Astrocyte (in vitro differentiated cells and primary cell): ENCODE measurements at regions not wholly inside any gene's neighbourhood (a gene's known extent, or its start where the extent isn't known, plus 50 kb on each side); places are given as distances from the start of the nearest gene placed in this dataset.

Experiments used
- DNase-seq: peaks from one replicate; pipeline ENCODE4 v3.0.0-alpha.2; 2010; ENCODE audit warnings: low read depth
- FAIRE-seq: peaks from 2 replicates; lab custom pipeline; 2011; peaks lifted over from hg19 to GRCh38; lab: Jason Lieb, UNC
- H2AFZ ChIP-seq: 2 replicates; pipeline ENCODE4 v1.6.0; 2012; ENCODE audit warnings: low read depth, low read length, inconsistent platforms
- H3K27ac ChIP-seq: 2 replicates; pipeline ENCODE4 v1.5.1; 2011; ENCODE audit warnings: low read depth, low read length, inconsistent platforms
- H3K27me3 ChIP-seq: 2 replicates; pipeline ENCODE4 v1.6.0; 2011; ENCODE audit warnings: low read length, inconsistent platforms; ENCODE audit not compliant: insufficient read depth
- H3K36me3 ChIP-seq: 2 replicates; pipeline ENCODE4 v1.5.1; 2011; ENCODE audit warnings: low read length, inconsistent platforms; ENCODE audit not compliant: insufficient read depth
- H3K4me1 ChIP-seq: 2 replicates; pipeline ENCODE4 v1.5.1; 2011; ENCODE audit warnings: low read length, inconsistent platforms; ENCODE audit not compliant: insufficient read depth
- H3K4me2 ChIP-seq: 2 replicates; pipeline ENCODE4 v1.6.0; 2012; ENCODE audit warnings: low read length, inconsistent platforms
- H3K4me3 ChIP-seq: 2 replicates; pipeline ENCODE4 v1.5.1; 2011; ENCODE audit warnings: low read depth, mild to moderate bottlenecking, low read length, inconsistent platforms; ENCODE audit not compliant: insufficient read depth
- H3K79me2 ChIP-seq: 2 replicates; pipeline ENCODE4 v1.6.0; 2012; ENCODE audit warnings: mild to moderate bottlenecking, low read length, inconsistent platforms; ENCODE audit not compliant: insufficient read depth
- H3K9ac ChIP-seq: 2 replicates; pipeline ENCODE4 v1.6.0; 2012; ENCODE audit warnings: mild to moderate bottlenecking, low read length, inconsistent platforms
- H3K9me3 ChIP-seq: 2 replicates; pipeline ENCODE4 v1.5.1; 2012; ENCODE audit warnings: low read depth, mild to moderate bottlenecking, low read length, inconsistent platforms; ENCODE audit not compliant: insufficient read depth
- H4K20me1 ChIP-seq: 2 replicates; pipeline ENCODE4 v1.6.0; 2012; ENCODE audit warnings: low read length, inconsistent platforms; ENCODE audit not compliant: insufficient read depth
- H3K27ac Mint-ChIP-seq: one replicate; pipeline ENCODE4 v1.8.0; 2021; ENCODE audit warnings: mild to moderate bottlenecking, mixed read lengths; ENCODE audit not compliant: unreplicated experiment
- H3K27me3 Mint-ChIP-seq: one replicate; pipeline ENCODE4 v1.8.0; 2021; ENCODE audit warnings: low read depth, mixed read lengths; ENCODE audit not compliant: unreplicated experiment
- H3K36me3 Mint-ChIP-seq: one replicate; pipeline ENCODE4 v1.8.0; 2021; ENCODE audit warnings: low read depth, mixed read lengths; ENCODE audit not compliant: unreplicated experiment
- H3K4me1 Mint-ChIP-seq: one replicate; pipeline ENCODE4 v1.8.0; 2021; ENCODE audit warnings: low read depth, mixed read lengths; ENCODE audit not compliant: unreplicated experiment
- H3K4me3 Mint-ChIP-seq: one replicate; pipeline ENCODE4 v1.8.0; 2021; ENCODE audit warnings: mild to moderate bottlenecking, moderate library complexity, mixed read lengths; ENCODE audit not compliant: unreplicated experiment
- H3K9me3 Mint-ChIP-seq: one replicate; pipeline ENCODE4 v1.8.0; 2021; ENCODE audit warnings: mild to moderate bottlenecking, mixed read lengths; ENCODE audit not compliant: unreplicated experiment
- CTCF ChIP-seq: IDR thresholded peaks from 2 replicates; pipeline ENCODE4 v1.5.1; 2011; ENCODE audit warnings: low read depth, mild to moderate bottlenecking, inconsistent platforms, low read length, moderate library complexity; ENCODE audit not compliant: insufficient read depth
- EZH2 ChIP-seq: IDR thresholded peaks from 2 replicates; pipeline ENCODE4 v1.6.1; 2012; ENCODE audit warnings: mild to moderate bottlenecking, low read length, inconsistent platforms; ENCODE audit not compliant: insufficient read depth

DNA sequence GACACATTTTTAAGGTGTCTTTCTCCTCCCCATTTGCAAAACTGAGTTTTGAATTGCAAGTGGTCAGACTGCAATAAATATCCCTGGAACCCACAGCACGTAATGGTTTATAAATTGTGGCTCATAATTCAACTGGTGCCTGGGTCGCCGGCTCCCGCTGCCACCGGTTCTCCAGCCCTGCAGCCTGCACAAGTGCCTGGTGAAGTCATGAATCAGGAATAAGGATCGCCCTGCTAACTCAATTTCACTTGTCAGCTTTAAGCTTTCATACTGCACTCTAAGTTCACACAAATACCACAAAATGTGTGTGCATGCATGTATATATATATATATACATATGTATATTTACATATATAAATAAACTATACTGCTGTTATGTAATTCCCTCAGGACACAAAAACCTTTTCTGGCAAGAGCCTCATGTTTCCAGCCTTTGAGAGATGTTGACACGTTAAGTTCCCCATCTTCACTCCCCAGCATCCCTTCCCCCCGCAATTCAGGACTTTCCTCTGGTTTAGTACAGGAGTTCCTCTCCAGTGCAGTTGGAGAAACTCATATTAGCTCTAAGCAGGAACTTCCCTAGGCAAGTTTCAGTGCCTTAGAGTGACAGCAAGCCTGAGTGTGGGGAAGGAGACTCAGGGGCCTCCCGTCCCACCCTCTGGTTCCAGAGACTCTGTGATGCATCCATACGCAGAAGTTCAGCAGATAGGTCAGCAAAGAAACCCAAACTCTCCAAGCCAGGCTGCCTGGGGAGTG, 129.2 kb upstream of the UNC5B start:
- H3K79me2 ChIP-seq = no peaks in the 10 kb centered on the region
- no peak overlapping the region for H2AFZ ChIP-seq
- no peak for DNase-seq
- H3K9me3 Mint-ChIP-seq = peaks cover 7% of the 10 kb centered on the region
- no peak overlapping the region for H3K27ac ChIP-seq
- H3K4me1 Mint-ChIP-seq = no peaks in the 10 kb centered on the region
- no peaks in the 10 kb centered on the region for H3K9me3 ChIP-seq
- no peak overlapping the region for H3K27ac Mint-ChIP-seq
- H3K27me3 ChIP-seq = peaks cover 6% of the 10 kb centered on the region
- peaks cover 33% of the 10 kb centered on the region for H3K27me3 Mint-ChIP-seq
- H3K4me1 ChIP-seq = peaks cover 6% of the 10 kb centered on the region
- H3K4me2 ChIP-seq = no peak overlapping the region
- peaks cover 4% of the 10 kb centered on the region for H4K20me1 ChIP-seq
- H3K4me3 Mint-ChIP-seq = no peak overlapping the region
- H3K9ac ChIP-seq = no peak overlapping the region
- TF ChIP-seq CTCF = no peak
- TF ChIP-seq EZH2 = no peak
- no peaks in the 10 kb centered on the region for H3K36me3 Mint-ChIP-seq
- no peaks in the 10 kb centered on the region for H3K36me3 ChIP-seq
- no peak overlapping the region for H3K4me3 ChIP-seq
- FAIRE-seq = no peak

DNA sequence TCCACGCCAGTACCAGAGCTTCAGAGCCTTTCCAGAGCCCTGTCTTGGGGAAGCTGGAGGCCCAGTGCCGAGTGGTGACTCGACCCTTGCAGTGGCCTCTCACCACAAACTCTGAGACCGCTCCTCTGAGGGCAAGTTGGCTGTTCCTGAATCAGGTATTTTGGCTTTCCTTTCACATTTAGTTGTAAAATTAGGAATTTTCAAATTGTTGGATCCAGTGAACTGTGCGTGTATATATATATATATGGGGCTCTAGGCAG, 128.7 kb upstream of the UNC5B start:
- Histone ChIP-seq H3K9me3 (no peaks in the 10 kb centered on the region), H3K27ac (no peak overlapping the region), H3K27me3 (peaks cover 6% of the 10 kb centered on the region), H3K36me3 (no peaks in the 10 kb centered on the region), H3K4me3 (no peak overlapping the region), H3K9ac (no peak overlapping the region), H4K20me1 (peaks cover 4% of the 10 kb centered on the region), H3K79me2 (no peaks in the 10 kb centered on the region), H2AFZ (no peak overlapping the region), H3K4me2 (no peak overlapping the region), H3K4me1 (peaks cover 9% of the 10 kb centered on the region)
- H3K36me3 Mint-ChIP-seq = no peaks in the 10 kb centered on the region
- FAIRE-seq (no peak), DNase-seq (no peak)
- H3K4me1 Mint-ChIP-seq = no peaks in the 10 kb centered on the region
- H3K9me3 Mint-ChIP-seq = peaks cover 7% of the 10 kb centered on the region
- no peak overlapping the region for H3K27ac Mint-ChIP-seq
- H3K27me3 Mint-ChIP-seq = peaks cover 27% of the 10 kb centered on the region
- H3K4me3 Mint-ChIP-seq = no peak overlapping the region
- TF ChIP-seq CTCF = no peak
- TF ChIP-seq EZH2 = no peak

DNA sequence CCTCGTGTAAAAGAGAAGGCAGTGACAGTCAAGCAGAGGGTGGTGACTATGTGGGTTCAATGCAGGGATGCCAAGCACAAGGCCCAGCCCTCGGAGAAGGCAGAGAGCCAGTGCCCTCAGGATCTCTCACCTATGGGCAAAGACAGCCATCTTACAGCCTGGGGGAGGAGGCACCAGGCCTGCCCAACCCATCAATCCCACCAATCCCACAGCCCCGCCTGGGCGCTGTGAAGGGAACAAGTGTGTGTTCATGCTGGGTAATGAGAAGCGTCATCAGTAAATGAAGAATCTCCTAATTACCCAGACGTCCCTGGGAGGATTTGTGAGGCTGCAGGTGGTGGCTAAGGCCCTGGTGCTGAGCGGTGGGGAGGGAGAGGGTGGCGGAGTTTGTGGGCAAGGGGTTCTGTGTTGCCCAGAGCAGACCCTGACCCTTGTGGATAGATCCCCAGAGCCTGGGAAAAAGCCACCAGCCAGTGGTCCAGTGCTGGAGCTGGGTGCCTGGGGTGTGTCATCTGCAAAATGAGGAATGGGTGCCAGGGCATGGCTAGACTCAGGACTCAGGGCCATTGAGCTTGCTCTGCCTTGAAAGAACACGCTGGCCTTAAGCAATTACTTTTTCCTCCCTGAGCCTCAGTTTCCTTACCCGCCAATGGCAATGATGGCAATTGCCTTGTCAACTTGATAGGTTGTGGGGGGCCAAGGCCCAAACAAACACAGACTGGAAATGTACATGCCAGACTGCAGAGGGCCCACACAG, 128.1 kb upstream of the UNC5B start:
- Mint-ChIP-seq H3K9me3 (peaks cover 2% of the 10 kb centered on the region), H3K4me3 (no peak overlapping the region), H3K27ac (no peak overlapping the region), H3K36me3 (no peaks in the 10 kb centered on the region), H3K27me3 (peaks cover 23% of the 10 kb centered on the region), H3K4me1 (no peaks in the 10 kb centered on the region)
- H3K4me1 ChIP-seq = peaks cover 9% of the 10 kb centered on the region
- peaks cover 4% of the 10 kb centered on the region for H4K20me1 ChIP-seq
- H3K4me3 ChIP-seq = no peak overlapping the region
- no peak for FAIRE-seq
- H3K9me3 ChIP-seq = no peaks in the 10 kb centered on the region
- H3K79me2 ChIP-seq = no peaks in the 10 kb centered on the region
- no peak overlapping the region for H3K9ac ChIP-seq
- H3K4me2 ChIP-seq = no peak overlapping the region
- no peak overlapping the region for H3K27ac ChIP-seq
- no peaks in the 10 kb centered on the region for H3K36me3 ChIP-seq
- H3K27me3 ChIP-seq = peaks cover 5% of the 10 kb centered on the region
- no peak overlapping the region for H2AFZ ChIP-seq
- no peak for DNase-seq
- TF ChIP-seq CTCF = no peak
- no peak for TF ChIP-seq EZH2
